ENCODE measurements at regions not wholly inside any gene's neighbourhood (a gene's known extent, or its start where the extent isn't known, plus 50 kb on each side); places are given as distances from the start of the nearest gene placed in this dataset.
A peak's percentile ranks its signal among the peaks of the same experiment; 100 is the strongest.

DNA sequence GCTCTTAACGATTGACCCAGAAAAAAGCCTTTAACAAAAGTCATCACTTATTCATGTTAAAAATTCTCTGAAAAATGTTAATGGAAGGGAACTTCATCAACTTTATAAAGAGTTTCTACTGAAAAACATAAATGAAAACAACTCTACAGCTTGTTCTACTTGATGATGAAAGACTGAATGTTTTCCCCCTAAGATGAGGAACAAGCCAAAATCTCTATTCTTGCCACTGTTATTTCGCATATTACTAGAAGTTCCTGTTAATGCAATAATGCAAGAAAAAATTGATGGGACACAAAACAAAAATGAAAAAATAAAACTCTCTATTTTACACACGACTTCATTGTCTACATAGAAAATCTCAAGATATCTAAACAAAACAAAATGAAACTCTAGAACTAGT, 249.8 kb upstream of the AKR1E2 start:
- intact Hi-C loops (cut with DNase I; ENCODE audit: low total_unique reads), result no loop called here
- Histone ChIP-seq H3K36me3 (no peaks in the 10 kb centered on the region), H3K9me3 (no peaks in the 10 kb centered on the region), H3K27ac (no peak overlapping the region), H3K4me1 (no peaks in the 10 kb centered on the region), H3K4me3 (no peak overlapping the region), H3K27me3 (replicated peaks in 1 of 7) (no peaks in the 10 kb centered on the region)
- TF ChIP-seq POLR2AphosphoS5 (IDR thresholded peaks at IDR 0.05) (no peak), POLR2A (IDR thresholded peaks at IDR 0.05) (no peak)
- TF ChIP-seq, protein P1, sequence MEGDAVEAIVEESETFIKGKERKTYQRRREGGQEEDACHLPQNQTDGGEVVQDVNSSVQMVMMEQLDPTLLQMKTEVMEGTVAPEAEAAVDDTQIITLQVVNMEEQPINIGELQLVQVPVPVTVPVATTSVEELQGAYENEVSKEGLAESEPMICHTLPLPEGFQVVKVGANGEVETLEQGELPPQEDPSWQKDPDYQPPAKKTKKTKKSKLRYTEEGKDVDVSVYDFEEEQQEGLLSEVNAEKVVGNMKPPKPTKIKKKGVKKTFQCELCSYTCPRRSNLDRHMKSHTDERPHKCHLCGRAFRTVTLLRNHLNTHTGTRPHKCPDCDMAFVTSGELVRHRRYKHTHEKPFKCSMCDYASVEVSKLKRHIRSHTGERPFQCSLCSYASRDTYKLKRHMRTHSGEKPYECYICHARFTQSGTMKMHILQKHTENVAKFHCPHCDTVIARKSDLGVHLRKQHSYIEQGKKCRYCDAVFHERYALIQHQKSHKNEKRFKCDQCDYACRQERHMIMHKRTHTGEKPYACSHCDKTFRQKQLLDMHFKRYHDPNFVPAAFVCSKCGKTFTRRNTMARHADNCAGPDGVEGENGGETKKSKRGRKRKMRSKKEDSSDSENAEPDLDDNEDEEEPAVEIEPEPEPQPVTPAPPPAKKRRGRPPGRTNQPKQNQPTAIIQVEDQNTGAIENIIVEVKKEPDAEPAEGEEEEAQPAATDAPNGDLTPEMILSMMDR (IDR thresholded peaks at IDR 0.05 in 8 of 11, conservative IDR thresholded peaks at IDR 0.05 in 3 of 11), result no peak
- WGBS, 5 donors, result 73 to 88% (median 84%) methylated on average over 3 of the region's 3 CpGs
- DNase-seq, result no peak

DNA sequence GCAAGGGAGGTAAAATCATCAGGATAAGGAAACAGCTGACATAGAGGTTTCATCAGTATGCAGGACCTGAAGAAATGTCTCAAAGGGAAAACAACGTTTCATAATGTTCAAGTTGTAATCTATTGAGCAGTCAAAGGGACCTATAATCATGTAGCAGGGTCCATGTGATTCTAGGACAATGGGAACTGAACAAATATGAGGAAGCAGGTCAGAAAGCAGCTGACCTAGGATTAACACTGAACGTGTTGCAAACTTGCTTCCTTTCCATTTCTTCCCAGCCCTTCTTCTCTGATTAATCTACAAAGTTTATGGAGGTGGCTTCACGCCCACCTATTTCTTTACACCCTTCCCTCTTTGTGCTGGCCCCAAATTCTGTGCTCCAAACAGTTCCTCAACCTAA, 256.9 kb upstream of the AKR1E2 start:
- Histone ChIP-seq H3K4me3 (no peak overlapping the region), H3K27ac (peak overlapping the region in 1 of 8 donors; percentile 31), H3K4me1 (no peaks in the 10 kb centered on the region), H3K36me3 (no peaks in the 10 kb centered on the region), H3K27me3 (replicated peaks in 1 of 7) (no peaks in the 10 kb centered on the region), H3K9me3 (no peaks in the 10 kb centered on the region)
- TF ChIP-seq, protein P1 (IDR thresholded peaks at IDR 0.05 in 8 of 11, conservative IDR thresholded peaks at IDR 0.05 in 3 of 11), result no peak
- TF ChIP-seq POLR2A (IDR thresholded peaks at IDR 0.05) (no peak), POLR2AphosphoS5 (IDR thresholded peaks at IDR 0.05) (no peak)
- no peak for DNase-seq
- WGBS, 5 donors, result 32 to 57% (median 52%) methylated on average over 3 of the region's 3 CpGs
- intact Hi-C loops (cut with DNase I; ENCODE audit: low total_unique reads), result no loop called here

DNA sequence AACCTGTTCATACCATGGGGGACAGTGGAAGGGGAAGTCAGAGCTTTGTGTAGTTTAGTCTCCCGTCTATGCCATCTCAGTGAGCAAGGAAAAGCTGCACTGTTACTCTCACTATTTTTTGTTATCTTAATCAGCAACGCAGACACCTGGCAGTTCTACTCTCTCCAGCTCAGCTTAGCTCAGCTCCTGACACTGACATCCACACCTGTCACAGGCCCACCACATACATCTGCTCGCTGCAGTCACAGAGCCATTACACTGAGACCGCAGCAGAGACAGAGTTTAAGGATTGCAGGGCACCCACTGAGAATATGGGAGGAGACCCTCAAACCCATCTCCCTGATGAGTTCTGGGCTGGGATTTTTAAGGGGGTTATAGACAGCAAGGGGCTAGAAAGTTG, 257.3 kb upstream of the AKR1E2 start:
- Histone ChIP-seq H3K27me3 (replicated peaks in 1 of 7) (no peaks in the 10 kb centered on the region), H3K36me3 (no peaks in the 10 kb centered on the region), H3K9me3 (no peaks in the 10 kb centered on the region), H3K4me1 (no peaks in the 10 kb centered on the region), H3K4me3 (no peak overlapping the region), H3K27ac (peak overlapping the region in 1 of 8 donors; percentile 31)
- no peak for DNase-seq
- intact Hi-C loops (cut with DNase I; ENCODE audit: low total_unique reads), result no loop called here
- 80 to 91% (median 84%) methylated on average over 4 of the region's 4 CpGs for whole genome bisulfite sequencing, 5 donors
- TF ChIP-seq POLR2AphosphoS5 (IDR thresholded peaks at IDR 0.05), result no peak
- TF ChIP-seq, protein P1 (IDR thresholded peaks at IDR 0.05 in 8 of 11, conservative IDR thresholded peaks at IDR 0.05 in 3 of 11), result no peak

DNA sequence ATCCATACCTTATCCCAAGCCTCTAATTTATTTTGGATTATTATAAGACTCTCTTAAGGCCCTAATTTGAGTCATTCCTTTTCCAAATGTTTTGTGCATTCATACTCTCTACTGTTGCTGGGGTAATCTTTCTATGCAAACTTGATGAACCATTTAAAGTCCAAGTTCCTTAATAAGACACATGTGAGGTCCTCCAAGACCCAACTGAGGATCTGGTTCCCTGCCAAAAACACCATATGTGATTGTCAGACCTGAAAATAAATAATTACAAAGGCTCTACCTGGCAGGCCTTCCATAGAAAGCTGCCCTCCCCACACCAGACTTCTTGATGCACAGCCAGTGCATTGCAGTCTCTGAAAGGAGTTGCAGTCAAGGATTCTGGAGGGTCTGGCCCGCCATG, 257.9 kb upstream of the AKR1E2 start:
- Histone ChIP-seq H3K27ac (no peak overlapping the region), H3K4me1 (no peaks in the 10 kb centered on the region), H3K27me3 (replicated peaks in 1 of 7) (no peaks in the 10 kb centered on the region), H3K4me3 (no peak overlapping the region), H3K9me3 (no peaks in the 10 kb centered on the region), H3K36me3 (no peaks in the 10 kb centered on the region)
- intact Hi-C loops (cut with DNase I; ENCODE audit: low total_unique reads), result no loop called here
- WGBS, 5 donors, result 70 to 90% (median 80%) methylated on average over 1 of the region's 1 CpG
- no peak for DNase-seq
- no peak for TF ChIP-seq POLR2AphosphoS5 (IDR thresholded peaks at IDR 0.05)
- TF ChIP-seq POLR2A (IDR thresholded peaks at IDR 0.05), result no peak
- TF ChIP-seq, protein P1 (IDR thresholded peaks at IDR 0.05 in 8 of 11, conservative IDR thresholded peaks at IDR 0.05 in 3 of 11), result no peak
